ENCODE measurements at regions not wholly inside any gene's neighbourhood (a gene's known extent, or its start where the extent isn't known, plus 50 kb on each side); places are given as distances from the start of the nearest gene placed in this dataset.
A peak's percentile ranks its signal among the peaks of the same experiment; 100 is the strongest.

- Histone ChIP-seq H3K36me3 (ENCODE audit: control insufficient read depth, insufficient read depth, low read length) (no peaks in the 10 kb centered on the region), H3K4me3 (ENCODE audit: low read depth, low read length) (no peak overlapping the region), H3K27me3 (ENCODE audit: control insufficient read depth, insufficient read depth, low read length) (no peaks in the 10 kb centered on the region)
- no peak for DNase-seq (ENCODE audit: low read depth)
- no peak for TF ChIP-seq CTCF (IDR thresholded peaks at IDR 0.05; ENCODE audit: insufficient read depth, low read length, poor library complexity, severe bottlenecking)
Measured at GRCh38 chr20:52749938-52750337, 222.2 kb upstream of the TSHZ2 start.

GRCh38 chr20:52748990-52749389 lies 223.2 kb upstream of the TSHZ2 start:
- no peaks in the 10 kb centered on the region for H3K36me3 ChIP-seq (ENCODE audit: control insufficient read depth, insufficient read depth, low read length)
- DNase-seq (ENCODE audit: low read depth): no peak
- no peak for TF ChIP-seq CTCF (IDR thresholded peaks at IDR 0.05; ENCODE audit: insufficient read depth, low read length, poor library complexity, severe bottlenecking)

GRCh38 chr20:52748285-52748932 lies 223.7 kb upstream of the TSHZ2 start:
- no peak for DNase-seq (ENCODE audit: low read depth)
- H3K36me3 ChIP-seq (ENCODE audit: control insufficient read depth, insufficient read depth, low read length): no peaks in the 10 kb centered on the region
- TF ChIP-seq CTCF (IDR thresholded peaks at IDR 0.05; ENCODE audit: insufficient read depth, low read length, poor library complexity, severe bottlenecking): no peak
- no peak overlapping the region for H3K4me3 ChIP-seq (ENCODE audit: low read depth, low read length)
- no peaks in the 10 kb centered on the region for H3K27me3 ChIP-seq (ENCODE audit: control insufficient read depth, insufficient read depth, low read length)

More at GRCh38 chr20:52748990-52749389, 223.2 kb upstream of the TSHZ2 start:
- H3K4me3 ChIP-seq (ENCODE audit: low read depth, low read length): no peak overlapping the region
- H3K27me3 ChIP-seq (ENCODE audit: control insufficient read depth, insufficient read depth, low read length): no peaks in the 10 kb centered on the region

GRCh38 chr20:52747845-52748284 lies 224.3 kb upstream of the TSHZ2 start:
- H3K36me3 ChIP-seq (ENCODE audit: control insufficient read depth, insufficient read depth, low read length): no peaks in the 10 kb centered on the region
- DNase-seq (ENCODE audit: low read depth): no peak
- no peaks in the 10 kb centered on the region for H3K27me3 ChIP-seq (ENCODE audit: control insufficient read depth, insufficient read depth, low read length)
- no peak overlapping the region for H3K4me3 ChIP-seq (ENCODE audit: low read depth, low read length)
- peak; percentile 36 for TF ChIP-seq CTCF (IDR thresholded peaks at IDR 0.05; ENCODE audit: insufficient read depth, low read length, poor library complexity, severe bottlenecking)

GRCh38 chr20:52746770-52747169 lies 225.4 kb upstream of the TSHZ2 start:
- H3K4me3 ChIP-seq (ENCODE audit: low read depth, low read length): no peak overlapping the region
- no peaks in the 10 kb centered on the region for H3K27me3 ChIP-seq (ENCODE audit: control insufficient read depth, insufficient read depth, low read length)
- no peaks in the 10 kb centered on the region for H3K36me3 ChIP-seq (ENCODE audit: control insufficient read depth, insufficient read depth, low read length)
- DNase-seq (ENCODE audit: low read depth): no peak
- TF ChIP-seq CTCF (IDR thresholded peaks at IDR 0.05; ENCODE audit: insufficient read depth, low read length, poor library complexity, severe bottlenecking): no peak

- TF ChIP-seq CTCF (IDR thresholded peaks at IDR 0.05; ENCODE audit: insufficient read depth, low read length, poor library complexity, severe bottlenecking): no peak
- H3K4me3 ChIP-seq (ENCODE audit: low read depth, low read length): no peak overlapping the region
- no peak for DNase-seq (ENCODE audit: low read depth)
- no peaks in the 10 kb centered on the region for H3K36me3 ChIP-seq (ENCODE audit: control insufficient read depth, insufficient read depth, low read length)
- H3K27me3 ChIP-seq (ENCODE audit: control insufficient read depth, insufficient read depth, low read length): no peaks in the 10 kb centered on the region
Measured at GRCh38 chr20:52746190-52746589, 226.0 kb upstream of the TSHZ2 start.

All from kidney epithelial cell (primary cell).